BLaER1 (cell line): ENCODE measurements at regions not wholly inside any gene's neighbourhood (a gene's known extent, or its start where the extent isn't known, plus 50 kb on each side); places are given as distances from the start of the nearest gene placed in this dataset.

Experiments used
- H3K27ac ChIP-seq: shearing (Covaris generic); formaldehyde crosslinking; 2 replicates; pipeline ENCODE4 v1.8.1; 2022
- H3K27me3 ChIP-seq: shearing (Covaris generic); formaldehyde crosslinking; 2 replicates; pipeline ENCODE4 v1.8.1; 2022
- H3K36me3 ChIP-seq: shearing (Covaris generic); formaldehyde crosslinking; 2 replicates; pipeline ENCODE4 v1.8.1; 2022
- H3K4me1 ChIP-seq: shearing (Covaris generic); formaldehyde crosslinking; 2 replicates; pipeline ENCODE4 v1.8.1; 2022
- H3K4me2 ChIP-seq: shearing (Covaris generic); formaldehyde crosslinking; 2 replicates; pipeline ENCODE4 v1.8.1; 2022
- H3K4me3 ChIP-seq: shearing (Covaris generic); formaldehyde crosslinking; 2 replicates; pipeline ENCODE4 v1.8.1; 2022
- H3K9ac ChIP-seq: shearing (Covaris generic); formaldehyde crosslinking; 2 replicates; pipeline ENCODE4 v1.8.1; 2022
- H3K9me3 ChIP-seq: shearing (Covaris generic); formaldehyde crosslinking; 2 replicates; pipeline ENCODE4 v1.8.1; 2022
- H4K20me1 ChIP-seq: shearing (Covaris generic); formaldehyde crosslinking; 2 replicates; pipeline ENCODE4 v1.8.1; 2022
- Cebpa-rat ChIP-seq: shearing (Covaris generic); IDR thresholded peaks from 2 replicates; pipeline ENCODE4 v1.8.1; 2022

DNA sequence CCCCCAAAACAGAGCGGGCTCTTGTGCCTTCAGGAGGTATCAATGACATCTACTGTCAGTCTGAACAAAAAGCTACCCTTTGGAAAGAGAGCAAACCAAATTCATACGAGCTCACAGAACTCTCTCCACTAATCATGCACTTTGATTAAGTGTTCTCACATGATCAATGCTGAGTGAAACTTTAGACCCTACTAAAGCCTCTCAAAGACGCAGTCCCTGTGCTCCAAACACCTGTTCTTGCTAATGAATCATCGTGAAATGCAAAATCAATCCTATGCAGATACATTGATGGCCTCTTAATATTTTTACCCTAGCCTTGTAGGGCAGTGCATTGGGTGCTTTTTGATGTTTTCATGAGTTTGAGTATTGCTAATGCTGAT, 113.4 kb downstream of the ZBTB18 start:
- H3K27me3 ChIP-seq = no peaks in the 10 kb centered on the region
- TF ChIP-seq Cebpa-rat = no peak
- no peak overlapping the region for H3K4me2 ChIP-seq
- H3K9me3 ChIP-seq = no peaks in the 10 kb centered on the region
- no peak overlapping the region for H3K9ac ChIP-seq
- no peaks in the 10 kb centered on the region for H4K20me1 ChIP-seq
- peaks cover 9% of the 10 kb centered on the region; the same call in 1 of the 2 replicates for H3K4me1 ChIP-seq
- no peaks in the 10 kb centered on the region for H3K36me3 ChIP-seq
- no peak overlapping the region for H3K27ac ChIP-seq
- no peak overlapping the region for H3K4me3 ChIP-seq

DNA sequence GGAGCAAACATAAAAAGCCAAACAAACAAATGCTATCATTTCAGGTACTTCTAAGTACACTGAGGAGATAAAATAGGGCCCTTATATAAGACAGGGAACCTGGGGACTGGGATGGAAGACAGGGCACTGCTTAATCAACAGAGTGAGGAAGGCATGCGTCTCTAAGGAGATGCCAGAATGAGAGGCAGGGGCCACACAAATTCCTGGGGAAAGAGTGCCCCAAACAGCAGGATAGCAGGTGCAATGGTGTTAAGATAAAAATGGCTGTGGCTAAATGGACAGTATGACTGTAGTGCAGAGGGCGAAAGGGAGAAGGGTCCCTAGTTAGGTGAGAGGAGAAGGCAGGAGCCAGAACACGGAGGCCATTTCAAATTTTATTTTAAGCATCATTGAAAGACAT, 113.9 kb downstream of the ZBTB18 start:
- Histone ChIP-seq H3K27ac (no peak overlapping the region), H4K20me1 (no peaks in the 10 kb centered on the region), H3K4me3 (no peak overlapping the region), H3K27me3 (no peaks in the 10 kb centered on the region), H3K9me3 (no peaks in the 10 kb centered on the region), H3K4me1 (peaks cover 8% of the 10 kb centered on the region; the same call in 1 of the 2 replicates), H3K9ac (no peak overlapping the region), H3K36me3 (no peaks in the 10 kb centered on the region), H3K4me2 (no peak overlapping the region)
- TF ChIP-seq Cebpa-rat = no peak

DNA sequence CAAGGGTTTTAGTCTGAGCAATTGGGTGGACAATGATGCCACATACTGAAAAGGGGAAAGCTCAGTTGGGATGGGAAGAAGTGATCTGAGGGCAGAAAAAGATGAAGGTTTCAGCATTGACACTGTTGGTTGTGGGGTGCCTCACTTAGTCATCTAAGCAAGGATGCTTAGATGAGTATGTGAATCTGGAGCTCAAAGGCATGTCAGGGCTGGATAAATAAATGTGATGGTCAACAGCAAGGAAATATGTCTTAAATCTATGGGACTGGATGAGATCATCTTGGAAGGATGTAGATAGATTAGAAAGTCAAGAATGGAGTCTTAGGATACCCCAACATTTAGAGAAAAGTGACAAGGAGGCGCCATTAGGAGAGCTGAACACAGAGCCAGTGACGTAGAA, 114.6 kb downstream of the ZBTB18 start:
- Histone ChIP-seq H3K9me3 (no peaks in the 10 kb centered on the region), H3K4me3 (no peak overlapping the region), H4K20me1 (no peaks in the 10 kb centered on the region), H3K27me3 (no peaks in the 10 kb centered on the region), H3K27ac (no peak overlapping the region), H3K36me3 (no peaks in the 10 kb centered on the region), H3K4me2 (no peak overlapping the region), H3K4me1 (peaks cover 1% of the 10 kb centered on the region; the same call in 1 of the 2 replicates), H3K9ac (no peak overlapping the region)
- TF ChIP-seq Cebpa-rat = no peak

DNA sequence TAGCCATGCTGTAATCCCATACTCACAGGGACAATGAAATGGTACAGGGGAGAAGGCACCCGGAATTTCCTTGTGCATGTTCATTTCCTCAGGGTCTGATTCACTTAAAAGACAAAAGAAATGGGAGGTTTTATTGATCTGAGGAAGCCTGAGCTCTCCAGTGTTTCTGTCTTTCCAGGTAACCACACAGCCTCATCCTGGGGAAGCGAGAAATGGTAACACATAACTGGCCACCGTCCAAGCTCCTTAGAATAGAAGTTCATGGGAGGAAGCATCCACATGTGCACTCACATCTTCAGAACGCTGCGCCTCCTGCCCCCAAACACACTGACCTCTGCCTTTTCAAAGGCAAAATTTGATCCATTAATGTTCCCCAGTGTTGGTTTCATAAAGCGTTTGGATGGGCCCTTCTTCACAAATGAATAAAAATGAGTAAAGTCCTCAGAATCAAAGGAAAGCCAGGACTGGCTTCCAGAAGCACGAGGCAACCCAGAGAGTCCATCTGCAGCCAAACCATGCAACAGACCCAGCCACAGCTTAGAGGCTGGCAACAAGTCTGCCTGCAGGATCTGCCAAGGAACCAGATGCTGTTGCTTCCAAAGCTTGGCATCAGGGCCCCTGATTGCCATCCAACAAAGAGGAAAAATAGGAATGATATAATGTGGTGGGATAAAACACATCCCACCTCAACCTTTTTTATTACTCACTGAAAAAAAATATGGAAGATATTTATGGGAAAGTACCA, 120.3 kb downstream of the ZBTB18 start:
- H3K4me3 ChIP-seq = no peak overlapping the region
- H3K27ac ChIP-seq = no peak overlapping the region
- no peak overlapping the region for H3K9ac ChIP-seq
- no peaks in the 10 kb centered on the region for H3K36me3 ChIP-seq
- TF ChIP-seq Cebpa-rat = no peak
- no peak overlapping the region for H3K4me2 ChIP-seq
- no peaks in the 10 kb centered on the region for H3K4me1 ChIP-seq
- no peaks in the 10 kb centered on the region for H3K27me3 ChIP-seq
- no peaks in the 10 kb centered on the region for H4K20me1 ChIP-seq
- H3K9me3 ChIP-seq = no peaks in the 10 kb centered on the region

DNA sequence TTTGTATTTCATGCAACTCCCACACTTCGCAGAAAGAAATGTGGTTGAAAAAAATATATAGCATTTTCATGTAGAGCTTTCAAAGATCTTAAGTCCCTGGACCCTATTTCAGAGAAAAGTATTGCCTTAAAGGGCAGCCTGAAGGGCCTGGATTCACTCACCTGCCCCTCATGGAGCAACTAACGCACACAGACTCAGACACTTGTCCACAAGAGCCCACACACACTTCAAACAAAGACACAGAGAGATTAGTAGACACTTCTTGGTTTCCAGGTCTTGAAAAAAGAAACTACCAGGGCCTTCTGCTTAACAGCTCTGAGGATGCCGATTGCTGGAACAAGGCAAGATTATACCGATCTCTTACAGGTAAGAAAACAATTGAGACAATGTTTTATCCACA, 122.2 kb downstream of the ZBTB18 start:
- TF ChIP-seq Cebpa-rat = no peak
- no peaks in the 10 kb centered on the region for H3K9me3 ChIP-seq
- H3K36me3 ChIP-seq = no peaks in the 10 kb centered on the region
- H4K20me1 ChIP-seq = no peaks in the 10 kb centered on the region
- no peak overlapping the region for H3K27ac ChIP-seq
- H3K4me1 ChIP-seq = no peaks in the 10 kb centered on the region
- no peak overlapping the region for H3K4me3 ChIP-seq
- H3K27me3 ChIP-seq = no peaks in the 10 kb centered on the region
- no peak overlapping the region for H3K9ac ChIP-seq
- H3K4me2 ChIP-seq = no peak overlapping the region

DNA sequence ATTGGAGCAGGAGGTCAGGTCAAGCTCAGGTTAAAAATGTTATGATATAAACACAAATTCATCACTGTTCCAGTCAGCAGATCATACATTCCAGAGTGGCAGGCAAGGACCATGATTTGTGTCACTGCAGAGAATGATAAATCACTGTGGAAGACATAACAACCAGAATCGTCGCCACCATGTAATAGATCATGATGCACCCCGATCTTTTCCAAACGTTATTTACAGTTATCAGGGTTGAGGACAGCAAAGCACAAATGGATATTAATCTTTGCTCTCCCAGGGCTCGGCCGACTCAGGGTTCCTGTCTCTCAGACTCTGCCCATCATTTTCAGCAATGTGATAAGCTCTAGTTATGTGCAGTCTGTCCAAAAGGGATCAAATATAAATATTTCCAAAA, 122.7 kb downstream of the ZBTB18 start:
- no peak for TF ChIP-seq Cebpa-rat
- Histone ChIP-seq H3K4me3 (no peak overlapping the region), H3K27me3 (no peaks in the 10 kb centered on the region), H3K9me3 (no peaks in the 10 kb centered on the region), H3K36me3 (no peaks in the 10 kb centered on the region), H3K27ac (no peak overlapping the region), H4K20me1 (no peaks in the 10 kb centered on the region), H3K9ac (no peak overlapping the region), H3K4me1 (no peaks in the 10 kb centered on the region), H3K4me2 (no peak overlapping the region)

DNA sequence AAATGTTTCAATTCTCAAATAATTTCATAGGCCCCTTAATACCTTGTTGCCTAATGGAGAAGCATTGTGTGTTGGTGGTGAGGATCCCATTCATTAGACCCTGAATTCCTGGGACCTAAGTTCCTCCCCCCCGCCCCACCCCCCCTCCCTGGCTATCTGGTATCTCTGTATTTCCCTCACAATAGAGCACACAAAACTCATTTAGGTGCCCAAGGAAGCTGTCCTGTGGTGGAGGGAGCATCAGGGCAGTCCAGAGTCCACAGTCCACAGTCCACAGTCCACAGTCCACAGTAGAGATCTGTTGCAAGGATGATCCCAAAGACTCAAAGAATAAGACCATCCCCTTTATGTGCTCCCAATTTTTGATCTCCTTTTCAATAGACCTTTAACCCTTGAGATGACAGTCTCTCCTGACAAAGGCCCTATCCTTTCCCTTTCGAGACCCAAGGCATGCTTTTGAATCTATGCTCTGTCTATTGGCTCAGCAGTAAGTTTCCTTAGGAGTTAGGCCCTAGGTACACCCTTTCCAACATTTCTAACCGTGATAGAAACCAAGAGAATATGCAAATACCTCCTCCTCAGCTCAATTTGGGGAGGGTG, 123.9 kb downstream of the ZBTB18 start:
- Histone ChIP-seq H3K27ac (no peak overlapping the region), H3K36me3 (no peaks in the 10 kb centered on the region), H4K20me1 (no peaks in the 10 kb centered on the region), H3K27me3 (no peaks in the 10 kb centered on the region), H3K9me3 (no peaks in the 10 kb centered on the region), H3K4me3 (no peak overlapping the region), H3K4me2 (no peak overlapping the region), H3K4me1 (no peaks in the 10 kb centered on the region), H3K9ac (no peak overlapping the region)
- TF ChIP-seq Cebpa-rat = no peak

DNA sequence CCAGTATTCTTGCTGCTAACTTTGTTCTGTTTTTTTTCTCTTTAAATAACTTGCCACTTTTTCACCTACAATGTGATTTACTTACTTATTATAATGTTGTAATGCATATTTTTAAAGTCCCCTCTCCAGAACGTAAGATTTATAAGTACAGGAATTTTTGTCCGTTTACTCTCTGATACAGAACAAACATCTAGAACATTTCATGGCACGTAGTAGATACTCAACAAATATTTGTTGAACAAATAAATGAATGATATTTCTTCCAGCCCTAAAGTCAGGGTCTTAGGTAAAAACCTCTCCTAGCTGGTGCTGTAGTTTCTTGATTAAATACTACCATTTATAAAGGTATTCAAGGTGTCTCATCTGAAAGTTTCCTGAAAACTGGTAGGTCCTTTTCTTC, 125.1 kb downstream of the ZBTB18 start:
- Histone ChIP-seq H3K4me3 (no peak overlapping the region), H3K36me3 (no peaks in the 10 kb centered on the region), H4K20me1 (no peaks in the 10 kb centered on the region), H3K27me3 (no peaks in the 10 kb centered on the region), H3K4me2 (no peak overlapping the region), H3K27ac (no peak overlapping the region), H3K9me3 (no peaks in the 10 kb centered on the region), H3K4me1 (no peaks in the 10 kb centered on the region), H3K9ac (no peak overlapping the region)
- TF ChIP-seq Cebpa-rat = no peak

DNA sequence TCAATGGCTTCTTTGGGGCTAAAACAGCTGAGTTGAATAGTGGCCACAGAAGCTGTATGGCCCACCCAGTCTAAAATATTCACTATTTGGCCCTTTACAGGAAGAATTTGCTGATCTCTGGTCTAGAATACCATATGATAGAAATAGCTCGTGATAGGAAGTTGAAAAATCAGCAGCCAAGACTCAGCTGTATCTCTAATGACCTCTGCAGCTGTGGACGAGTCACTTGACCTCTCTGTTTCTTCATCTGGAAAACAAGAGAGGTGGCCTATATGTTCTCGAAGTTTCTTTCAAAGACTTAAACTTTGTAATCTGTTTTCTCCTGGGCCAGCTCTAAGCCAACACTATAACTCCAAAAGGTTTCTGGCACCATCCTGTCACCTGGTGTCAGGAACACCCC, 129.2 kb downstream of the ZBTB18 start:
- Histone ChIP-seq H3K9ac (no peak overlapping the region), H3K27me3 (no peaks in the 10 kb centered on the region), H4K20me1 (no peaks in the 10 kb centered on the region), H3K36me3 (no peaks in the 10 kb centered on the region), H3K4me2 (no peak overlapping the region), H3K4me3 (no peak overlapping the region), H3K27ac (no peak overlapping the region), H3K9me3 (no peaks in the 10 kb centered on the region), H3K4me1 (no peaks in the 10 kb centered on the region)
- TF ChIP-seq Cebpa-rat = no peak

DNA sequence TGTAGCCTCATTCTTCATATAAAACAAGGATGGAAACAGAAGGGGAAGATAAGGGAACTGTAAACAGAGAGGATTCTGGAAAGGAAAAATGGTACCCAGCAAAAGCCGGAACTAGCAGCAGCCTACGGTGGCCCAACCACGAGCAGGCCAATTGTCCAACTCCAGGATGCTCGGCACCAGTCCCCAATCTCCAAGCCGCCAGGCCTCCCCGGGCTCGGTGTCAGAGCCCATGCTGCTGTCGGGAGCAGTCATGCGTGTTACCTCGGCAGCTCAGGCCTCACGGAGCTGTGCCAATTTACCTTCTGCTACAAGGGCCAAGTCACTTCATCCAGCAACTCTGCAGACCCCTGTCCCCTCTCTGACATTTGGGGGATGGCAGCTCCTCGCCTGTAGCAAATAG, 130.8 kb downstream of the ZBTB18 start:
- H3K4me1 ChIP-seq = no peaks in the 10 kb centered on the region
- H3K4me3 ChIP-seq = no peak overlapping the region
- TF ChIP-seq Cebpa-rat = no peak
- no peaks in the 10 kb centered on the region for H3K27me3 ChIP-seq
- H3K27ac ChIP-seq = no peak overlapping the region
- no peaks in the 10 kb centered on the region for H3K36me3 ChIP-seq
- H3K4me2 ChIP-seq = no peak overlapping the region
- no peaks in the 10 kb centered on the region for H4K20me1 ChIP-seq
- H3K9ac ChIP-seq = no peak overlapping the region
- H3K9me3 ChIP-seq = no peaks in the 10 kb centered on the region

DNA sequence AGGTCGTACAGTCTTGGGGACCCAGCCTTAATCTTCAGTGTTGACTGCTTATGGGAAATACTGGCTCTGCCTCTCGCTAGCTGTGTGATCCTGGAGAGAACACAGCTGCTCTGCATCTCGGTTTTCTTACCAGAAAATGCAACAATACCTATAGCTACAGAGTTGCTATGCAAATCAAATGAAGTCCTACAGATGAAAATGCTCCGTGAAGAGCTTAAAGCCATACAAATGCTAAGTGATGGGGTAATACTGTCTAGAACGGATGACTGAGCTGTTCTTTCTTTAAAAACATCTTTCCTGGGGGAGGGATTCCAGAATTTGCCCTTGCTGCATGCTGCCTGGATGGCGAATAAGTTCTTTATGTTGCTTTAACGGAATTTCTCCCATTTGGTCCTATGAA, 132.0 kb downstream of the ZBTB18 start:
- Histone ChIP-seq H3K4me1 (no peaks in the 10 kb centered on the region), H3K27ac (no peak overlapping the region), H3K9ac (no peak overlapping the region), H3K27me3 (no peaks in the 10 kb centered on the region), H3K9me3 (no peaks in the 10 kb centered on the region), H3K4me2 (no peak overlapping the region), H3K4me3 (no peak overlapping the region), H3K36me3 (no peaks in the 10 kb centered on the region), H4K20me1 (no peaks in the 10 kb centered on the region)
- TF ChIP-seq Cebpa-rat = no peak
